A673 (cell line): ENCODE measurements at regions not wholly inside any gene's neighbourhood (a gene's known extent, or its start where the extent isn't known, plus 50 kb on each side); places are given as distances from the start of the nearest gene placed in this dataset.

Source experiments
- BruUV-seq: library from RNA; stranded (reverse); fragments of 400-500 nt; replicated peaks from 2 replicates; lab custom pipeline; 2021; lab: Mats Ljungman, UMichigan
- CTCF ChIA-PET: fragments of 300-600 bp; sonication (Branson Sonifier 250); formaldehyde crosslinking; loops from one replicate; lab custom pipeline; 2022; ENCODE audit warnings: antibody characterized with exemption; lab: Charles Lee
- POLR2A ChIA-PET: fragments of 300-600 bp; sonication (Branson Sonifier 250); formaldehyde crosslinking; loops from one replicate; lab custom pipeline; 2022; ENCODE audit warnings: antibody characterized with exemption; ENCODE audit not compliant: low non-redundant PET; lab: Charles Lee
- DNase-seq: peaks from one replicate; pipeline ENCODE4 v3.0.0-alpha.2; 2015; ENCODE audit warnings: low spot score
- H3K27ac ChIP-seq: fragments of 200-600 bp; sonication (generic); 2 replicates; pipeline ENCODE4 v1.5.1; 2016; ENCODE audit warnings: mixed run types, low read depth, mild to moderate bottlenecking, mixed read lengths, antibody characterized with exemption, low read length; ENCODE audit not compliant: poor library complexity, severe bottlenecking
- H3K27me3 ChIP-seq: fragments of 200-600 bp; sonication (generic); replicated peaks from 2 replicates; pipeline ENCODE4 v1.6.1; 2017; ENCODE audit warnings: mixed run types, low read depth, mild to moderate bottlenecking, mixed read lengths, antibody characterized with exemption, low read length; ENCODE audit not compliant: insufficient read depth, poor library complexity
- H3K36me3 ChIP-seq: fragments of 200-600 bp; sonication (generic); 2 replicates; pipeline ENCODE4 v1.6.1; 2016; ENCODE audit warnings: mixed run types, mild to moderate bottlenecking, mixed read lengths, antibody characterized with exemption, low read length; ENCODE audit not compliant: insufficient read depth, poor library complexity, severe bottlenecking
- H3K4me1 ChIP-seq: fragments of 200-600 bp; sonication (generic); 2 replicates; pipeline ENCODE4 v1.6.1; 2017; ENCODE audit warnings: mixed run types, mild to moderate bottlenecking, mixed read lengths, antibody characterized with exemption, low read length; ENCODE audit not compliant: insufficient read depth, poor library complexity, severe bottlenecking
- H3K4me3 ChIP-seq: fragments of 200-600 bp; sonication (generic); 2 replicates; pipeline ENCODE4 v1.5.1; 2016; ENCODE audit warnings: low read depth, mixed run types, mild to moderate bottlenecking, mixed read lengths, low read length; ENCODE audit not compliant: poor library complexity, severe bottlenecking
- H3K9me3 ChIP-seq: fragments of 200-600 bp; sonication (generic); 2 replicates; pipeline ENCODE4 v1.6.1; 2016; ENCODE audit warnings: mixed run types, low read depth, mild to moderate bottlenecking, mixed read lengths, antibody characterized with exemption, low read length; ENCODE audit not compliant: poor library complexity, severe bottlenecking
- EZH2 ChIP-seq: fragments of 200-600 bp; sonication (generic); IDR thresholded peaks from 2 replicates; pipeline ENCODE4 v1.6.1; 2017; ENCODE audit warnings: borderline replicate concordance, low read depth, mild to moderate bottlenecking, mixed read lengths, antibody characterized with exemption, low read length; ENCODE audit not compliant: poor library complexity, severe bottlenecking
- intact Hi-C: fragments of 100-400 bp; cut with micrococcal nuclease; formaldehyde crosslinking; loops from one replicate; pipeline ENCODE4 v1.10.0; 2022; ENCODE audit not compliant: unreplicated experiment
- TF ChIP-seq, protein P1 (sequence below): fragments of 300-800, 200-600 bp; sonication (generic); conservative IDR thresholded peaks from 2 replicates; pipeline ENCODE4 v1.5.1; 2017; ENCODE audit warnings: low read depth, mild to moderate bottlenecking, antibody characterized with exemption, low read length, moderate library complexity, mixed read lengths

DNA sequence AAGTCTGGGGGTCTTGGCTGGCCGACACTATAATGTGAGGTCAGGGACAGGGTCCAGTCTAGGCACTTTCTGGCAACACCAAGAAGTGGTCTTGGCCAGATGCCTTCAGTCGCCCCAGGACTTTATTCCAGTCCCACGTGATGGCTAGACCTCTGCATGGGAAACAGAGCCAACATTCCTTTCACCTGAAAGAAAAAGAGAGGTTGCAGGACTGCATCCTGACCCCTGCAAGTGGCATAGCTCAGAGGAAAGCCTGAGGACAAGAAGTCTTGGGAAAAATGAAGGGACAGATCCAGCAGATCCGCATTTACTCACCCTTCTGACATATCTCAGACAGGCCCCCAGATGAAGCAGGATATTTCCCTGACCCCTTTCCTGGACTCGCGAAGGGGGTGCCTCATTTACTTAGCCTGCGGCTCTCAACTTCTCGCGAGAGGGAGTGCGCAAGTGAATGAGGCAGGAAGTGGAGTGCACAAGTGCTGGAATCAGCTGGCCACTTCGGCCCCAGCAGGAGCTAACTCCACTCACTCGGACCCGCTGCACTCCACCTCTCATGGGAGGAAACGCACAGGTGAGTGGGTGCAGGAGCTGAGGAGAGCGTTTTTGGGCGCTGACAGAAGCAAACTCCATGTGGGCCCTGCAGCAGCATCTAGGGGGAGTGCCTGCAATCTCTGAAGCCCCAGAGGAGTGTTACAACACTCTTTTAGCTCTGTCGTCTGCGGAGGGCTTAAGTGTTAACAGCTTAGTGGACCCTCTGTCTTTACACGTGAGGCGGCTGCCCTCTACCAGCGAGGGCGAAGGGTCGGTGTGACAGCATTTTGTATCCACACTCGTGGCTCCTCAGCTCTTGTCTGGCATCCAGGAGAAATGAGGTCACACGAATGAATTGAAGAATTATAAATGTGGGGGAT, 916.2 kb upstream of the GHITM start:
- no peaks in the 10 kb centered on the region for H3K4me1 ChIP-seq
- no TSS peak for BruUV-seq
- no peaks in the 10 kb centered on the region for H3K27me3 ChIP-seq
- TF ChIP-seq, protein P1, sequence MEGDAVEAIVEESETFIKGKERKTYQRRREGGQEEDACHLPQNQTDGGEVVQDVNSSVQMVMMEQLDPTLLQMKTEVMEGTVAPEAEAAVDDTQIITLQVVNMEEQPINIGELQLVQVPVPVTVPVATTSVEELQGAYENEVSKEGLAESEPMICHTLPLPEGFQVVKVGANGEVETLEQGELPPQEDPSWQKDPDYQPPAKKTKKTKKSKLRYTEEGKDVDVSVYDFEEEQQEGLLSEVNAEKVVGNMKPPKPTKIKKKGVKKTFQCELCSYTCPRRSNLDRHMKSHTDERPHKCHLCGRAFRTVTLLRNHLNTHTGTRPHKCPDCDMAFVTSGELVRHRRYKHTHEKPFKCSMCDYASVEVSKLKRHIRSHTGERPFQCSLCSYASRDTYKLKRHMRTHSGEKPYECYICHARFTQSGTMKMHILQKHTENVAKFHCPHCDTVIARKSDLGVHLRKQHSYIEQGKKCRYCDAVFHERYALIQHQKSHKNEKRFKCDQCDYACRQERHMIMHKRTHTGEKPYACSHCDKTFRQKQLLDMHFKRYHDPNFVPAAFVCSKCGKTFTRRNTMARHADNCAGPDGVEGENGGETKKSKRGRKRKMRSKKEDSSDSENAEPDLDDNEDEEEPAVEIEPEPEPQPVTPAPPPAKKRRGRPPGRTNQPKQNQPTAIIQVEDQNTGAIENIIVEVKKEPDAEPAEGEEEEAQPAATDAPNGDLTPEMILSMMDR: no peak
- no peak for TF ChIP-seq EZH2
- no peak for DNase-seq
- no peaks in the 10 kb centered on the region for H3K9me3 ChIP-seq
- ChIA-PET POLR2A (no interaction called here), CTCF (no interaction called here)
- H3K4me3 ChIP-seq: no peak overlapping the region
- intact Hi-C loops: no loop called here
- no peaks in the 10 kb centered on the region for H3K36me3 ChIP-seq
- H3K27ac ChIP-seq: no peak overlapping the region

DNA sequence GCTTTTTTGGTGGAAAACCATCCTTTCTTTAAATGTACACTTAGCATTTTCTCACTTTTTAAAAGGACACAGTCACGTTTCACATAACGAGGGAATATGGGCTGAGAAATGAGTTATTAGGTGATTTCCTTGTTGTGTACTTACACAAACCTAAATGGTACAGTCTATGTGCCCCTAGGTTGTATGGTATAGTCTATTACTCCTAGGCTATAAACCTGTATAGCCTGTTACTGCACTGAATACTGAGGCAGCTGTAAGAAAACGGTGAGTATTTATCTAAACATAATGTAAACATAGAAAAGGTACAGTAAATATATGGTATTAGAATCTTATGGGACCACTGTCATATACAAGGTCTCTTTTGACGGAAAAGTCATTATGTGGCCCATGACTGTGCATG, 913.5 kb upstream of the GHITM start:
- ChIA-PET POLR2A (no interaction called here), CTCF (no interaction called here)
- Histone ChIP-seq H3K9me3 (no peaks in the 10 kb centered on the region), H3K4me1 (no peaks in the 10 kb centered on the region), H3K27ac (no peak overlapping the region), H3K4me3 (no peak overlapping the region), H3K27me3 (no peaks in the 10 kb centered on the region), H3K36me3 (no peaks in the 10 kb centered on the region)
- intact Hi-C loops: no loop called here
- TF ChIP-seq, protein P1: no peak
- no peak for TF ChIP-seq EZH2
- BruUV-seq: no TSS peak
- no peak for DNase-seq

DNA sequence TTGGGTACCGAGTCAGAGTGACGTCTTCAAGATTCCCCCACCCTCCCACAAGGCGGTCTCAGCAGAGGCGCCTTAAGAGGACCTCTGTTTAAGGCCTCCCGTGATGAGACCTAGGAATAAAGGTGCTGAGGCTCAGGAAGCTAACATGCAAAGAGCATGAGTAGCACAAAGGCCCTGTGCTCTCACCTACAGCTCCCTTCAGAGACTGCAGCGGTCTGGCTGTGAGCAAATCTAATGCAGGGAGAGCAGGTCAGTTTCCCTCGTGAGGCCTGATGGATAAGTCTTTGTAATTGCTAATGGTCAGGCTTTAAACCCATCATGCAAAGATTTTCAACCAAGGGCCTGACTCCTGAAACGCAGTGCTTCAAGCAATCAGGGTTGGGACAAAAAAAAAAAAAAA, 909.3 kb upstream of the GHITM start:
- Histone ChIP-seq H3K4me1 (no peaks in the 10 kb centered on the region), H3K27ac (no peak overlapping the region), H3K9me3 (no peaks in the 10 kb centered on the region), H3K36me3 (no peaks in the 10 kb centered on the region), H3K4me3 (no peak overlapping the region), H3K27me3 (no peaks in the 10 kb centered on the region)
- no TSS peak for BruUV-seq
- no peak for DNase-seq
- TF ChIP-seq EZH2: no peak
- TF ChIP-seq, protein P1: no peak
- intact Hi-C loops: no loop called here
- CTCF ChIA-PET: no interaction called here
- POLR2A ChIA-PET: no interaction called here
